ENCODE measurements at regions not wholly inside any gene's neighbourhood (a gene's known extent, or its start where the extent isn't known, plus 50 kb on each side); places are given as distances from the start of the nearest gene placed in this dataset.
A peak's percentile ranks its signal among the peaks of the same experiment; 100 is the strongest.

DNA sequence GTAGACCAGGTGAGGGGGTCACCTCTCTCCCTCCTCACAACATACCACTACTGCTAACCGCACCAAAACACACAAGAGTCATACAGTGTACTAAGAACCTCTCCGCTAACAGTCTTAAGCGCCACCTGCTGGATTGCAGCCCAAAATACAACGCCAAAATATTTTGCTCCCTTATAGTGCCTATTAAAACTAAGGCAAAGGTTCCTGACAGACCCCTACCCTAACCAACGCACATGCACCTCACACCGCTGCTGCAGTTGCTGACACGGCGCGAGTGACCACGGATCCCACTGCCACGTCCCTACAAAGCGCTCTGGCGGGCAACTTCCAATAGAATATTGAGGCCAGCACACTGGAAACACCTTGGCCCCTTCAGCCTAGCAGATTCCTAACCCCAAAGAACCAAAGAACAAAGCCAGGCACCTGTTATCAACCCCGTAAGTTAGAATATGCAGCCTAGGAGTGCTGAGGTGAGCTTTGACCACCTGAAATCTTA, 563.6 kb upstream of the SEMA3D start:
- Histone ChIP-seq H3K9ac (ENCODE audit: low read length) (no peak overlapping the region), H3K4me2 (replicated peaks; ENCODE audit: low read depth, low read length, poor library complexity, severe bottlenecking) (no peak overlapping the region), H3K79me2 (ENCODE audit: control insufficient read depth, insufficient read depth, low read length) (no peaks in the 10 kb centered on the region), H3K27ac (ENCODE audit: low read length in 2 of 2) (no peak overlapping the region), H3K4me3 (ENCODE audit: control extremely low read depth in 1 of 5, extremely low read depth in 1 of 5, insufficient read depth in 1 of 5, low read depth in 2 of 5, low read length in 4 of 5) (no peak overlapping the region), H2AFZ (ENCODE audit: insufficient read depth, low read depth, low read length, poor library complexity, severe bottlenecking) (no peak overlapping the region), H3K27me3 (replicated peaks in 1 of 4; ENCODE audit: control extremely low read depth in 1 of 4, control insufficient read depth in 3 of 4, insufficient read depth in 4 of 4, low read length in 3 of 4) (no peaks in the 10 kb centered on the region), H4K20me1 (ENCODE audit: control insufficient read depth, insufficient read depth, low read length, poor library complexity, severe bottlenecking) (no peaks in the 10 kb centered on the region), H3K36me3 (replicated peaks in 1 of 2; ENCODE audit: control extremely low read depth in 1 of 2, control insufficient read depth in 1 of 2, extremely low read depth in 1 of 2, insufficient read depth in 2 of 2, low read length in 1 of 2) (no peaks in the 10 kb centered on the region), H3K9me3 (ENCODE audit: control extremely low read depth in 1 of 3, control insufficient read depth in 2 of 3, insufficient read depth in 1 of 3, low read length in 2 of 3) (peaks cover 0 to 6% (median 0%) of the 10 kb centered on the region in 3 donors), H3K4me1 (ENCODE audit: control insufficient read depth in 2 of 2, insufficient read depth in 2 of 2, low read length in 2 of 2) (no peaks in the 10 kb centered on the region)
- Mint-ChIP-seq H3K4me1 (no peaks in the 10 kb centered on the region), H3K4me3 (no peak overlapping the region), H3K27me3 (no peaks in the 10 kb centered on the region), H3K9me3 (ENCODE audit: insufficient read depth) (no peaks in the 10 kb centered on the region), H3K27ac (no peak overlapping the region)
- CTCF ChIA-PET = no interaction called here
- intact Hi-C loops (cut with micrococcal nuclease) = loop anchor here (5.0 kb wide), 1 partner anchor 708 kb away; no protein-coding TSS in a partner anchor
- DNase-seq = peak; percentile 15
- no peak for ATAC-seq (ENCODE audit: low read depth)
- POLR2A ChIA-PET = no interaction called here
- TF ChIP-seq, protein P1, sequence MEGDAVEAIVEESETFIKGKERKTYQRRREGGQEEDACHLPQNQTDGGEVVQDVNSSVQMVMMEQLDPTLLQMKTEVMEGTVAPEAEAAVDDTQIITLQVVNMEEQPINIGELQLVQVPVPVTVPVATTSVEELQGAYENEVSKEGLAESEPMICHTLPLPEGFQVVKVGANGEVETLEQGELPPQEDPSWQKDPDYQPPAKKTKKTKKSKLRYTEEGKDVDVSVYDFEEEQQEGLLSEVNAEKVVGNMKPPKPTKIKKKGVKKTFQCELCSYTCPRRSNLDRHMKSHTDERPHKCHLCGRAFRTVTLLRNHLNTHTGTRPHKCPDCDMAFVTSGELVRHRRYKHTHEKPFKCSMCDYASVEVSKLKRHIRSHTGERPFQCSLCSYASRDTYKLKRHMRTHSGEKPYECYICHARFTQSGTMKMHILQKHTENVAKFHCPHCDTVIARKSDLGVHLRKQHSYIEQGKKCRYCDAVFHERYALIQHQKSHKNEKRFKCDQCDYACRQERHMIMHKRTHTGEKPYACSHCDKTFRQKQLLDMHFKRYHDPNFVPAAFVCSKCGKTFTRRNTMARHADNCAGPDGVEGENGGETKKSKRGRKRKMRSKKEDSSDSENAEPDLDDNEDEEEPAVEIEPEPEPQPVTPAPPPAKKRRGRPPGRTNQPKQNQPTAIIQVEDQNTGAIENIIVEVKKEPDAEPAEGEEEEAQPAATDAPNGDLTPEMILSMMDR (IDR thresholded peaks at IDR 0.05) = peak; percentile 37
- TF ChIP-seq EZH2 (IDR thresholded peaks at IDR 0.05; ENCODE audit: borderline replicate concordance, insufficient read depth, low read depth, low read length, poor library complexity, severe bottlenecking) = no peak
- 36% methylated on average over 13 of the region's 14 CpGs for WGBS (ENCODE audit: insufficient coverage)

DNA sequence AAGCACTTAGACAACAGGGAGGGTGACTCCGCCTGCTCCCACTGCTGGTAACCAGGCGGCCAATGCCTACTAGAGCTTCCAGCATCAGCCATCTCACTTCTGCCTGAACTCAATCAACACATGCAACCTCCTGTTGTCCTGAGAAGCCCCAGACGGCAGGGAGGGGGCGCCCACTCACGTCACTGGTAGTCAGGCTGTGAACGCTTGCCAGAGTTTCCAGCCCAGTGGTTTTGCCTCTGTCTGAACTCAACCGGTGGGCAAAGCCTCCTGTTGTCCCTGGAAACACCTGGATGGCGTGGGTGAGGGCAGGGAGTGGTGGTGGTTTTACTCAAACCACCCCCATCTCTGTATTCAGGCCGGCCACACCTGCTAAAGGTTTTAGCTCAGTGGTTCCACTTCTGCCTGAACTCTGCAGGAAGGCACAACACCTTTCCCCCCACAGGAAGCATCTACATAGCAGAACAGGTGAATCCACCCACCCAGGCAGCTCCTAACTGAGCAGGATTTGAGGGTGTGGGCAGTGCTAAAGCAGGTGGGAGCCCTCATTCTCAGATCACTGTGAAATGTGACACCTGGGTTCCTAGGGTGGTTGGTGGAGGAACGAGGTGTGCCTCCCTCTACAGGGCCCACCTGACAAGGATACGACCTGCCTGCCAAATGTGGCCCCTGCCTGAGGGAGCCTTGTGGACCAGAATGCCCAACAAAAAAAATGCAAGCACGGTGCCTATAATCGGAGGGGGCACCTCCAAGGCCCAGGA, 563.0 kb upstream of the SEMA3D start:
- intact Hi-C loops (cut with micrococcal nuclease) = loop anchor here (5.0 kb wide), 1 partner anchor 708 kb away; no protein-coding TSS in a partner anchor
- no peak overlapping the region for H3K4me3 Mint-ChIP-seq
- H4K20me1 ChIP-seq (ENCODE audit: control insufficient read depth, insufficient read depth, low read length, poor library complexity, severe bottlenecking) = no peaks in the 10 kb centered on the region
- H3K4me1 Mint-ChIP-seq = no peaks in the 10 kb centered on the region
- TF ChIP-seq, protein P1 (IDR thresholded peaks at IDR 0.05) = no peak
- no peak for TF ChIP-seq EZH2 (IDR thresholded peaks at IDR 0.05; ENCODE audit: borderline replicate concordance, insufficient read depth, low read depth, low read length, poor library complexity, severe bottlenecking)
- no peak overlapping the region for H3K27ac ChIP-seq (ENCODE audit: low read length in 2 of 2)
- DNase-seq (no peak), ATAC-seq (ENCODE audit: low read depth) (no peak)
- no peaks in the 10 kb centered on the region for H3K79me2 ChIP-seq (ENCODE audit: control insufficient read depth, insufficient read depth, low read length)
- H3K27ac Mint-ChIP-seq = no peak overlapping the region
- CTCF ChIA-PET = interaction anchor here (1.4 kb wide), 1 partner anchor 1816 kb away, joined by 4 read pairs; no protein-coding TSS in a partner anchor
- no peak overlapping the region for H3K4me2 ChIP-seq (replicated peaks; ENCODE audit: low read depth, low read length, poor library complexity, severe bottlenecking)
- H2AFZ ChIP-seq (ENCODE audit: insufficient read depth, low read depth, low read length, poor library complexity, severe bottlenecking) = no peak overlapping the region
- H3K27me3 Mint-ChIP-seq = no peaks in the 10 kb centered on the region
- no peaks in the 10 kb centered on the region for H3K9me3 Mint-ChIP-seq (ENCODE audit: insufficient read depth)
- no peak overlapping the region for H3K9ac ChIP-seq (ENCODE audit: low read length)
- peaks cover 0 to 6% (median 0%) of the 10 kb centered on the region in 3 donors for H3K9me3 ChIP-seq (ENCODE audit: control extremely low read depth in 1 of 3, control insufficient read depth in 2 of 3, insufficient read depth in 1 of 3, low read length in 2 of 3)
- POLR2A ChIA-PET = no interaction called here
- no peaks in the 10 kb centered on the region for H3K27me3 ChIP-seq (replicated peaks in 1 of 4; ENCODE audit: control extremely low read depth in 1 of 4, control insufficient read depth in 3 of 4, insufficient read depth in 4 of 4, low read length in 3 of 4)
- no peaks in the 10 kb centered on the region for H3K4me1 ChIP-seq (ENCODE audit: control insufficient read depth in 2 of 2, insufficient read depth in 2 of 2, low read length in 2 of 2)
- H3K36me3 ChIP-seq (replicated peaks in 1 of 2; ENCODE audit: control extremely low read depth in 1 of 2, control insufficient read depth in 1 of 2, extremely low read depth in 1 of 2, insufficient read depth in 2 of 2, low read length in 1 of 2) = no peaks in the 10 kb centered on the region
- WGBS (ENCODE audit: insufficient coverage) = 61% methylated on average over 11 of the region's 13 CpGs
- H3K4me3 ChIP-seq (ENCODE audit: control extremely low read depth in 1 of 5, extremely low read depth in 1 of 5, insufficient read depth in 1 of 5, low read depth in 2 of 5, low read length in 4 of 5) = no peak overlapping the region
